ENCODE measurements at regions not wholly inside any gene's neighbourhood (a gene's known extent, or its start where the extent isn't known, plus 50 kb on each side); places are given as distances from the start of the nearest gene placed in this dataset.

GRCh38 chr10:29688230-29688661, 53.5 kb upstream of the SVIL start:
- DNase-seq (ENCODE audit: low read depth): no peak

- DNase-seq (ENCODE audit: low read depth): no peak
These were observed 52.8 kb upstream of the SVIL start for GRCh38 chr10:29687421-29688164.

GRCh38 chr10:29685506-29685905, 50.7 kb upstream of the SVIL start:
- DNase-seq (ENCODE audit: low read depth): no peak
